Stimulated activated CD8-positive, alpha-beta memory T cell treated with anti-CD3 and anti-CD28 coated beads, Interleukin-15, amount 100 ng/mL, for 24 hours (primary cell): ENCODE measurements at regions not wholly inside any gene's neighbourhood (a gene's known extent, or its start where the extent isn't known, plus 50 kb on each side); places are given as distances from the start of the nearest gene placed in this dataset.
"Not testable (repeated sequence)": the region's sequence is repeated elsewhere in the genome, so short reads cannot be mapped to it uniquely, and the experiment has no call there.

Experiments
- DNase-seq: peaks from one replicate; pipeline ENCODE4 v3.0.0-alpha.2; 2020; ENCODE audit warnings: low read depth

GRCh38 chr11:15660496-15660895 is 545.8 kb downstream of the INSC start:
- no peak for DNase-seq

GRCh38 chr11:15662285-15662684 is 547.6 kb downstream of the INSC start:
- no peak for DNase-seq

GRCh38 chr11:15663777-15664218 is 549.1 kb downstream of the INSC start:
- DNase-seq: no peak

- DNase-seq: no peak
These were observed 550.7 kb downstream of the INSC start for GRCh38 chr11:15665368-15665871.

- DNase-seq: no peak
These were observed 552.5 kb downstream of the INSC start for GRCh38 chr11:15667127-15667725.

GRCh38 chr11:15668718-15669117 is 554.0 kb downstream of the INSC start:
- DNase-seq: no peak

GRCh38 chr11:15670520-15671070 is 555.9 kb downstream of the INSC start:
- no peak for DNase-seq

- DNase-seq: no peak
These were observed 556.5 kb downstream of the INSC start for GRCh38 chr11:15671216-15671615.

- no peak for DNase-seq
These were observed 558.1 kb downstream of the INSC start for GRCh38 chr11:15672825-15673224.

- DNase-seq: no peak
These were observed 558.7 kb downstream of the INSC start for GRCh38 chr11:15673408-15673831.

GRCh38 chr11:15674756-15675155 is 560.0 kb downstream of the INSC start:
- DNase-seq: no peak

- DNase-seq: no peak
These were observed 561.0 kb downstream of the INSC start for GRCh38 chr11:15675683-15676082.

- DNase-seq: no peak
These were observed 562.5 kb downstream of the INSC start for GRCh38 chr11:15677181-15677580.

- no peak for DNase-seq
These were observed 568.8 kb downstream of the INSC start for GRCh38 chr11:15683528-15683927.

- DNase-seq: no peak
These were observed 570.6 kb downstream of the INSC start for GRCh38 chr11:15685306-15685705.

GRCh38 chr11:15686259-15686658 is 571.5 kb downstream of the INSC start:
- not testable (repeated sequence) for DNase-seq

GRCh38 chr11:15687342-15687741 is 572.6 kb downstream of the INSC start:
- no peak for DNase-seq

GRCh38 chr11:15688351-15688792 is 573.6 kb downstream of the INSC start:
- DNase-seq: no peak

- DNase-seq: no peak
These were observed 575.6 kb downstream of the INSC start for GRCh38 chr11:15690320-15690719.

- DNase-seq: no peak
These were observed 578.0 kb downstream of the INSC start for GRCh38 chr11:15692739-15693138.

- DNase-seq: no peak
These were observed 580.5 kb downstream of the INSC start for GRCh38 chr11:15695096-15695721.

GRCh38 chr11:15696069-15696468 is 581.3 kb downstream of the INSC start:
- DNase-seq: no peak

GRCh38 chr11:15697437-15698236 is 582.9 kb downstream of the INSC start:
- no peak for DNase-seq
